ENCODE measurements at regions not wholly inside any gene's neighbourhood (a gene's known extent, or its start where the extent isn't known, plus 50 kb on each side); places are given as distances from the start of the nearest gene placed in this dataset.

DNA sequence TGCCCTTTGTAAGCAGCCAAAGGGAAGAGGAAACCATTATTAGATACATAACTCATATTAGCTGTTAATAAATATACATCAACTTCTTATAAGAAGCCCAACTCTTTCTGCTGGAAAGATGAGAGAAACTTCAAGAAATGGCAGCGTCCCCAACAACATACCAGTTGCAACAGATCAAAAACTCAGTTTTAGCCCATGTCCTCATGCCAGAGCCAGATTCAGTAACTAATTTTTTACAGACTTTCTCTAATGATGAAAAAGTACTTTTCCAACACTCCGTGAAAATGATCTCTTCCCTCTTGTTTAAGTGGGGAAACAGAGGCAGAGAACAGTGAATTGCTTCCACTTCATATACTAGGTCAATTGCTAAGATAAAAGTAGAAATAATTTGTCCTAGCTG, 206.8 kb upstream of the NUDT4 start (continued):
- TF ChIP-seq RAD21 (IDR thresholded peaks at IDR 0.05; ENCODE audit: low read depth): no peak
- TF ChIP-seq, protein P1, sequence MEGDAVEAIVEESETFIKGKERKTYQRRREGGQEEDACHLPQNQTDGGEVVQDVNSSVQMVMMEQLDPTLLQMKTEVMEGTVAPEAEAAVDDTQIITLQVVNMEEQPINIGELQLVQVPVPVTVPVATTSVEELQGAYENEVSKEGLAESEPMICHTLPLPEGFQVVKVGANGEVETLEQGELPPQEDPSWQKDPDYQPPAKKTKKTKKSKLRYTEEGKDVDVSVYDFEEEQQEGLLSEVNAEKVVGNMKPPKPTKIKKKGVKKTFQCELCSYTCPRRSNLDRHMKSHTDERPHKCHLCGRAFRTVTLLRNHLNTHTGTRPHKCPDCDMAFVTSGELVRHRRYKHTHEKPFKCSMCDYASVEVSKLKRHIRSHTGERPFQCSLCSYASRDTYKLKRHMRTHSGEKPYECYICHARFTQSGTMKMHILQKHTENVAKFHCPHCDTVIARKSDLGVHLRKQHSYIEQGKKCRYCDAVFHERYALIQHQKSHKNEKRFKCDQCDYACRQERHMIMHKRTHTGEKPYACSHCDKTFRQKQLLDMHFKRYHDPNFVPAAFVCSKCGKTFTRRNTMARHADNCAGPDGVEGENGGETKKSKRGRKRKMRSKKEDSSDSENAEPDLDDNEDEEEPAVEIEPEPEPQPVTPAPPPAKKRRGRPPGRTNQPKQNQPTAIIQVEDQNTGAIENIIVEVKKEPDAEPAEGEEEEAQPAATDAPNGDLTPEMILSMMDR (IDR thresholded peaks at IDR 0.05 in 2 of 3, conservative IDR thresholded peaks at IDR 0.05 in 1 of 3; ENCODE audit: borderline replicate concordance in 1 of 3, insufficient read depth in 1 of 3, low read depth in 2 of 3, low read length in 2 of 3): no peak

DNA sequence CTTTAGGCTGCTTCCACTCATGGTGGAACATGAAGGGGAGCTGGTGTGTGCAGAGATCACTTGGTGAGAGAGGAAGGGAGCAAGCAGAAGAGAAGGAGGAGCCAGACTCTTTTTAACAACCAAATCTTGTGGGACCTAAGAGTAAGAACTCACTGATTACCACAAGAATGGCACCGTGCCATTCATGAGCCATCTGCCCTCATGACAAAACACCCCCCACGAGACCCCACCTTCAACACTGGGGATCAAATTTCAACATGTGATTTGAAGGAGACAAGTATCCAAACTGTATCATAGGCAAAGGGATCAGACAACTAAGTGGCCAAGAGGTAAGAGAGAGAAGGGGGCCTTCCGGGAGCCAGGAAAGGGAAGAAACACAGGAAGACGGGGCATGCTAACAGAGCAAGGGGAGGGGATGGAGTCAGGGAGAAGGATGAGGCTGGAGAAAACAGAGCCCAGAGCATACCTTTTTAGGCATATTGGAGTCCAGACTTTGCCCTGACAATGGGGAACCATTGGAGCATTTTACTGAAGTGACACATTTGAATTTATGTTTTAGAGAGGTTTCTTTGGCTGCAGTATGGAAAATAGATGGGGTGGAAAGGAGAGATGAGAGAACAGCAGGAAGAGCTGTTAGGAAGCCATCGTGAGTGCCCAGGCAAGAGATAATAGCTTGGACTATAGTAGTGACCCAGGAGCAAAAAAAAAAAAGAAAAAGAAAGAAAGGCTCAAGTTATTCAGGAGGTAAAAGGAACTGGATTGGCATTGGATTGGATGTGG, 204.4 kb upstream of the NUDT4 start:
- Histone ChIP-seq H3K9me3 (ENCODE audit: control insufficient read depth in 1 of 2, insufficient read depth in 1 of 2, low read depth in 1 of 2, low read length in 2 of 2) (no peaks in the 10 kb centered on the region), H3K4me1 (ENCODE audit: control insufficient read depth in 1 of 2, insufficient read depth in 2 of 2, low read length in 2 of 2) (no peaks in the 10 kb centered on the region), H3K9ac (ENCODE audit: low read length) (no peak overlapping the region), H3K9me2 (ENCODE audit: insufficient read depth) (peaks cover 5% of the 10 kb centered on the region; the same call in 1 of the 2 replicates), H3K36me3 (ENCODE audit: control insufficient read depth in 1 of 2, insufficient read depth in 2 of 2, low read length in 2 of 2) (no peaks in the 10 kb centered on the region), H3K4me2 (ENCODE audit: low read length) (no peak overlapping the region), H3K79me2 (ENCODE audit: insufficient read depth, low read length) (no peaks in the 10 kb centered on the region), H3K4me3 (replicated peaks in 1 of 2; ENCODE audit: low read depth in 1 of 2, low read length in 2 of 2) (no peak overlapping the region), H3K27ac (ENCODE audit: low read depth, low read length) (no peak overlapping the region), H2AFZ (ENCODE audit: low read depth, low read length, poor library complexity, severe bottlenecking) (no peak overlapping the region), H3K27me3 (ENCODE audit: insufficient read depth, low read length) (no peaks in the 10 kb centered on the region), H4K20me1 (ENCODE audit: insufficient read depth) (no peaks in the 10 kb centered on the region)
- ATAC-seq (no peak), DNase-seq (ENCODE audit: low read depth, low spot score) (no peak)
- TF ChIP-seq EZH2phosphoT487 (IDR thresholded peaks at IDR 0.05; ENCODE audit: borderline replicate concordance) (no peak), FOSL1 (IDR thresholded peaks at IDR 0.05; ENCODE audit: low read depth) (no peak), EGR1 (IDR thresholded peaks at IDR 0.05; ENCODE audit: low read depth) (no peak), POLR2A (IDR thresholded peaks at IDR 0.05; ENCODE audit: borderline replicate concordance, extremely low read depth, insufficient read depth, insufficient read length) (no peak), YY1 (IDR thresholded peaks at IDR 0.05; ENCODE audit: extremely low read depth, insufficient replicate concordance, low read depth, low read length) (no peak), RAD21 (IDR thresholded peaks at IDR 0.05; ENCODE audit: low read depth) (no peak)
- POLR2A ChIA-PET: no interaction called here
- CTCF ChIA-PET: no interaction called here
- no TSS peak for BruUV-seq (replicated peaks)
- intact Hi-C loops (cut with micrococcal nuclease): no loop called here
- RAD21 ChIA-PET (ENCODE audit: low non-redundant PET in 1 of 2, low total read pairs in 2 of 2, uncharacterized antibody in 2 of 2, unreplicated experiment in 2 of 2): no interaction called here
